Mucosa of rectum (tissue), 2 donors: ENCODE measurements at regions not wholly inside any gene's neighbourhood (a gene's known extent, or its start where the extent isn't known, plus 50 kb on each side); places are given as distances from the start of the nearest gene placed in this dataset.
A peak's percentile ranks its signal among the peaks of the same experiment; 100 is the strongest.
"Not testable (repeated sequence)": the region's sequence is repeated elsewhere in the genome, so short reads cannot be mapped to it uniquely, and the experiment has no call there.

Source experiments
- H3K27ac ChIP-seq, 2 donors: one replicate each; pipeline ENCODE4 v1.7.0; 2013; ENCODE audit warnings: inconsistent platforms in 2 of 2, low read depth in 2 of 2, low read length in 2 of 2
- H3K27me3 ChIP-seq, 2 donors: one replicate each; pipeline ENCODE4 v1.7.0; 2013; ENCODE audit warnings: low read length in 2 of 2; ENCODE audit not compliant: control insufficient read depth in 2 of 2, insufficient read depth in 2 of 2
- H3K36me3 ChIP-seq, 2 donors: one replicate each; pipeline ENCODE4 v1.7.0; 2013; ENCODE audit warnings: low read length in 2 of 2; ENCODE audit not compliant: control insufficient read depth in 2 of 2, insufficient read depth in 2 of 2
- H3K4me1 ChIP-seq, 2 donors: one replicate each; pipeline ENCODE4 v1.7.0; 2013; ENCODE audit warnings: low read length in 2 of 2, mild to moderate bottlenecking in 1 of 2; ENCODE audit not compliant: control insufficient read depth in 2 of 2, insufficient read depth in 2 of 2
- H3K4me3 ChIP-seq, 2 donors: one replicate each; pipeline ENCODE4 v1.7.0; 2013; ENCODE audit warnings: low read length in 2 of 2
- H3K9ac ChIP-seq, 2 donors: one replicate each; pipeline ENCODE4 v1.7.0; 2013; ENCODE audit warnings: low read length in 2 of 2, low read depth in 1 of 2, mild to moderate bottlenecking in 1 of 2
- H3K9me3 ChIP-seq, 2 donors: one replicate each; pipeline ENCODE4 v1.7.0; 2013; ENCODE audit warnings: low read length in 2 of 2; ENCODE audit not compliant: control insufficient read depth in 2 of 2
- donor health status: healthy.
- donor health status: Normal muscosa, but diverticular disease.

- H3K27me3 ChIP-seq: no peaks in the 10 kb centered on the region
- no peaks in the 10 kb centered on the region for H3K36me3 ChIP-seq
- no peak overlapping the region for H3K27ac ChIP-seq
- H3K4me1 ChIP-seq: peaks cover 0 to 10% of the 10 kb centered on the region in 2 donors
- H3K9me3 ChIP-seq: no peaks in the 10 kb centered on the region
- H3K9ac ChIP-seq: no peak overlapping the region
- no peak overlapping the region for H3K4me3 ChIP-seq
Measured at GRCh38 chr11:34001557-34002064, 49.9 kb upstream of the CAPRIN1 start.

- Histone ChIP-seq H3K9me3 (no peaks in the 10 kb centered on the region), H3K9ac (no peak overlapping the region), H3K4me3 (no peak overlapping the region), H3K4me1 (peaks cover 0 to 10% of the 10 kb centered on the region in 2 donors), H3K27ac (no peak overlapping the region), H3K36me3 (no peaks in the 10 kb centered on the region), H3K27me3 (no peaks in the 10 kb centered on the region)
Measured at GRCh38 chr11:33999393-33999792, 52.1 kb upstream of the CAPRIN1 start.

- H3K27ac ChIP-seq: no peak overlapping the region
- H3K4me1 ChIP-seq: peaks cover 0 to 6% of the 10 kb centered on the region in 2 donors
- H3K4me3 ChIP-seq: no peak overlapping the region
- H3K9me3 ChIP-seq: no peaks in the 10 kb centered on the region
- H3K36me3 ChIP-seq: no peaks in the 10 kb centered on the region
- H3K9ac ChIP-seq: no peak overlapping the region
- H3K27me3 ChIP-seq: no peaks in the 10 kb centered on the region
Measured at GRCh38 chr11:33997584-33998251, 53.8 kb upstream of the CAPRIN1 start.

- H3K4me1 ChIP-seq: peaks cover 0 to 3% of the 10 kb centered on the region in 2 donors
- H3K9ac ChIP-seq: peak overlapping the region in 1 of 2 donors; percentile 21
- H3K4me3 ChIP-seq: peak overlapping the region in 1 of 2 donors; percentile 49
- no peaks in the 10 kb centered on the region for H3K9me3 ChIP-seq
- H3K27me3 ChIP-seq: no peaks in the 10 kb centered on the region
- H3K27ac ChIP-seq: no peak overlapping the region
- no peaks in the 10 kb centered on the region for H3K36me3 ChIP-seq
Measured at GRCh38 chr11:33996498-33997454, 54.8 kb upstream of the CAPRIN1 start.

GRCh38 chr11:33994937-33995336, 56.6 kb upstream of the CAPRIN1 start:
- H3K27ac ChIP-seq: no peak overlapping the region
- H3K9me3 ChIP-seq: no peaks in the 10 kb centered on the region
- peaks cover 0 to 3% of the 10 kb centered on the region in 2 donors for H3K4me1 ChIP-seq
- H3K36me3 ChIP-seq: no peaks in the 10 kb centered on the region
- no peaks in the 10 kb centered on the region for H3K27me3 ChIP-seq
- H3K4me3 ChIP-seq: no peak overlapping the region
- no peak overlapping the region for H3K9ac ChIP-seq

GRCh38 chr11:33991136-33991535, 60.4 kb upstream of the CAPRIN1 start:
- H3K27me3 ChIP-seq, H3K9me3 ChIP-seq, H3K36me3 ChIP-seq, H3K4me1 ChIP-seq, H3K9ac ChIP-seq, H3K27ac ChIP-seq, H3K4me3 ChIP-seq: not testable (repeated sequence)

GRCh38 chr11:33990131-33990530, 61.4 kb upstream of the CAPRIN1 start:
- not testable (repeated sequence) for H3K4me1 ChIP-seq, H3K9ac ChIP-seq, H3K4me3 ChIP-seq, H3K9me3 ChIP-seq, H3K36me3 ChIP-seq, H3K27ac ChIP-seq, H3K27me3 ChIP-seq

GRCh38 chr11:33989461-33989860, 62.1 kb upstream of the CAPRIN1 start:
- Histone ChIP-seq H3K27ac (no peak overlapping the region), H3K27me3 (no peaks in the 10 kb centered on the region), H3K36me3 (no peaks in the 10 kb centered on the region), H3K4me3 (no peak overlapping the region), H3K4me1 (no peaks in the 10 kb centered on the region), H3K9me3 (no peaks in the 10 kb centered on the region), H3K9ac (no peak overlapping the region)

GRCh38 chr11:33988586-33989370, 62.8 kb upstream of the CAPRIN1 start:
- Histone ChIP-seq H3K4me1 (no peaks in the 10 kb centered on the region), H3K27me3 (no peaks in the 10 kb centered on the region), H3K27ac (no peak overlapping the region), H3K4me3 (no peak overlapping the region), H3K9ac (no peak overlapping the region), H3K9me3 (no peaks in the 10 kb centered on the region), H3K36me3 (no peaks in the 10 kb centered on the region)
